ENCODE measurements at regions not wholly inside any gene's neighbourhood (a gene's known extent, or its start where the extent isn't known, plus 50 kb on each side); places are given as distances from the start of the nearest gene placed in this dataset.

DNA sequence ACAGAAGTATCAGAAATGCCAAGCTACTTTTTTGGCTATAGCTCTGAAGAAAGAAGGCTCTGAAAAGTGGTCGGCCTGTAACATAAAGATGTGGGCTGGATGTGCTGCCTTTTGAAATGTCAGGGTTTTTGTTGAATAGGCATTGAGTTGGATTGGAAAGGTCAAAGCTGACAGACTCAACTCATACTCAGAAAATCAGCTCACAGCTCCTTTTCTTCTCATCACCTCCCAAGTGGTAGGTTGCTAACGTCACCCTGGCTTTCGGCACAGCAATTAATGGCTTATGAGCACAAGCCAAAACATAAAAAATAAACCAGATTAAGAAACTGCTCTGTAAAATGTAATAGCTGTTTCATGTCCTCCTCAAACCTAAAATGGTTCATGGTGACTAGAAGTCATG is 68.3 kb downstream of the KCNF1 start:
- no peak for TF ChIP-seq TEAD4 (IDR thresholded peaks at IDR 0.05; ENCODE audit: borderline replicate concordance, insufficient read depth)
- TF ChIP-seq RCOR1 (IDR thresholded peaks at IDR 0.05; ENCODE audit: low read length): no peak
- TF ChIP-seq MEF2A (IDR thresholded peaks at IDR 0.05; ENCODE audit: borderline replicate concordance, low read depth): no peak
- TF ChIP-seq, protein P1, sequence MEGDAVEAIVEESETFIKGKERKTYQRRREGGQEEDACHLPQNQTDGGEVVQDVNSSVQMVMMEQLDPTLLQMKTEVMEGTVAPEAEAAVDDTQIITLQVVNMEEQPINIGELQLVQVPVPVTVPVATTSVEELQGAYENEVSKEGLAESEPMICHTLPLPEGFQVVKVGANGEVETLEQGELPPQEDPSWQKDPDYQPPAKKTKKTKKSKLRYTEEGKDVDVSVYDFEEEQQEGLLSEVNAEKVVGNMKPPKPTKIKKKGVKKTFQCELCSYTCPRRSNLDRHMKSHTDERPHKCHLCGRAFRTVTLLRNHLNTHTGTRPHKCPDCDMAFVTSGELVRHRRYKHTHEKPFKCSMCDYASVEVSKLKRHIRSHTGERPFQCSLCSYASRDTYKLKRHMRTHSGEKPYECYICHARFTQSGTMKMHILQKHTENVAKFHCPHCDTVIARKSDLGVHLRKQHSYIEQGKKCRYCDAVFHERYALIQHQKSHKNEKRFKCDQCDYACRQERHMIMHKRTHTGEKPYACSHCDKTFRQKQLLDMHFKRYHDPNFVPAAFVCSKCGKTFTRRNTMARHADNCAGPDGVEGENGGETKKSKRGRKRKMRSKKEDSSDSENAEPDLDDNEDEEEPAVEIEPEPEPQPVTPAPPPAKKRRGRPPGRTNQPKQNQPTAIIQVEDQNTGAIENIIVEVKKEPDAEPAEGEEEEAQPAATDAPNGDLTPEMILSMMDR (IDR thresholded peaks at IDR 0.05): no peak
- TF ChIP-seq, protein P2, sequence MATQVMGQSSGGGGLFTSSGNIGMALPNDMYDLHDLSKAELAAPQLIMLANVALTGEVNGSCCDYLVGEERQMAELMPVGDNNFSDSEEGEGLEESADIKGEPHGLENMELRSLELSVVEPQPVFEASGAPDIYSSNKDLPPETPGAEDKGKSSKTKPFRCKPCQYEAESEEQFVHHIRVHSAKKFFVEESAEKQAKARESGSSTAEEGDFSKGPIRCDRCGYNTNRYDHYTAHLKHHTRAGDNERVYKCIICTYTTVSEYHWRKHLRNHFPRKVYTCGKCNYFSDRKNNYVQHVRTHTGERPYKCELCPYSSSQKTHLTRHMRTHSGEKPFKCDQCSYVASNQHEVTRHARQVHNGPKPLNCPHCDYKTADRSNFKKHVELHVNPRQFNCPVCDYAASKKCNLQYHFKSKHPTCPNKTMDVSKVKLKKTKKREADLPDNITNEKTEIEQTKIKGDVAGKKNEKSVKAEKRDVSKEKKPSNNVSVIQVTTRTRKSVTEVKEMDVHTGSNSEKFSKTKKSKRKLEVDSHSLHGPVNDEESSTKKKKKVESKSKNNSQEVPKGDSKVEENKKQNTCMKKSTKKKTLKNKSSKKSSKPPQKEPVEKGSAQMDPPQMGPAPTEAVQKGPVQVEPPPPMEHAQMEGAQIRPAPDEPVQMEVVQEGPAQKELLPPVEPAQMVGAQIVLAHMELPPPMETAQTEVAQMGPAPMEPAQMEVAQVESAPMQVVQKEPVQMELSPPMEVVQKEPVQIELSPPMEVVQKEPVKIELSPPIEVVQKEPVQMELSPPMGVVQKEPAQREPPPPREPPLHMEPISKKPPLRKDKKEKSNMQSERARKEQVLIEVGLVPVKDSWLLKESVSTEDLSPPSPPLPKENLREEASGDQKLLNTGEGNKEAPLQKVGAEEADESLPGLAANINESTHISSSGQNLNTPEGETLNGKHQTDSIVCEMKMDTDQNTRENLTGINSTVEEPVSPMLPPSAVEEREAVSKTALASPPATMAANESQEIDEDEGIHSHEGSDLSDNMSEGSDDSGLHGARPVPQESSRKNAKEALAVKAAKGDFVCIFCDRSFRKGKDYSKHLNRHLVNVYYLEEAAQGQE (IDR thresholded peaks at IDR 0.05; ENCODE audit: low read depth, low read length): no peak
- no peak for TF ChIP-seq FOSL2 (IDR thresholded peaks at IDR 0.05; ENCODE audit: borderline replicate concordance, low read depth)
- no peak for TF ChIP-seq POLR2AphosphoS5 (IDR thresholded peaks at IDR 0.05; ENCODE audit: low read depth, low read length)
- TF ChIP-seq SMC3 (IDR thresholded peaks at IDR 0.05; ENCODE audit: low read depth, low read length): no peak
- no peak for TF ChIP-seq RFX5 (IDR thresholded peaks at IDR 0.05; ENCODE audit: low read length)
- no peak for TF ChIP-seq RXRA (IDR thresholded peaks at IDR 0.05; ENCODE audit: borderline replicate concordance, low read depth)
- TF ChIP-seq YY1 (IDR thresholded peaks at IDR 0.05; ENCODE audit: low read depth): no peak
- TF ChIP-seq GATA2 (CRISPR knock-in tag; IDR thresholded peaks at IDR 0.05): no peak
- TF ChIP-seq NFIC (IDR thresholded peaks at IDR 0.05; ENCODE audit: borderline replicate concordance): no peak
- TF ChIP-seq, protein P3, sequence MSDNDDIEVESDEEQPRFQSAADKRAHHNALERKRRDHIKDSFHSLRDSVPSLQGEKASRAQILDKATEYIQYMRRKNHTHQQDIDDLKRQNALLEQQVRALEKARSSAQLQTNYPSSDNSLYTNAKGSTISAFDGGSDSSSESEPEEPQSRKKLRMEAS (IDR thresholded peaks at IDR 0.05; ENCODE audit: low read depth): no peak
- H3K4me2 ChIP-seq: no peak overlapping the region
- ChIA-PET POLR2A (interaction anchor here (1.5 kb wide), 1 partner anchor 9 kb away, joined by 3 read pairs; no protein-coding TSS in a partner anchor), CTCF (interaction anchor here (0.8 kb wide), 1 partner anchor 9 kb away, joined by 3 read pairs; no protein-coding TSS in a partner anchor)
- H3F3A ChIP-seq (replicated peaks; ENCODE audit: insufficient read depth): no peaks in the 10 kb centered on the region
- no peaks in the 10 kb centered on the region for H4K20me1 ChIP-seq (ENCODE audit: insufficient read depth)
- H3K36me3 ChIP-seq (replicated peaks in 1 of 2; ENCODE audit: control insufficient read depth in 1 of 2, insufficient read depth in 2 of 2, low read length in 1 of 2): no peaks in the 10 kb centered on the region
- DNase-seq: no peak
- WGBS (ENCODE audit: low lambda C conversion rate): 82% methylated on average over 3 of the region's 3 CpGs
- H3K9me3 ChIP-seq: no peaks in the 10 kb centered on the region
- H3K27me3 ChIP-seq (ENCODE audit: insufficient read depth): peaks cover 30% of the 10 kb centered on the region
- no peak overlapping the region for H3K4me3 ChIP-seq (ENCODE audit: low read depth in 2 of 2, low read length in 1 of 2)
- no peaks in the 10 kb centered on the region; a peak in 2 of 4 replicates for H3K4me1 ChIP-seq (ENCODE audit: control insufficient read depth in 1 of 2, insufficient read depth in 2 of 2, low read depth in 1 of 2, low read length in 1 of 2)
- H3K9ac ChIP-seq: no peak overlapping the region
- no peaks in the 10 kb centered on the region for H3K79me2 ChIP-seq (ENCODE audit: insufficient read depth)
- H3K9me2 ChIP-seq: no peaks in the 10 kb centered on the region
- H2AFZ ChIP-seq (ENCODE audit: low read depth): no peak overlapping the region
- no peak overlapping the region for H3K27ac ChIP-seq (ENCODE audit: low read depth in 2 of 2, low read length in 1 of 2)

Measured in SK-N-SH (cell line).